ENCODE measurements at regions not wholly inside any gene's neighbourhood (a gene's known extent, or its start where the extent isn't known, plus 50 kb on each side); places are given as distances from the start of the nearest gene placed in this dataset.
"Not testable (repeated sequence)": the region's sequence is repeated elsewhere in the genome, so short reads cannot be mapped to it uniquely, and the experiment has no call there.

DNA sequence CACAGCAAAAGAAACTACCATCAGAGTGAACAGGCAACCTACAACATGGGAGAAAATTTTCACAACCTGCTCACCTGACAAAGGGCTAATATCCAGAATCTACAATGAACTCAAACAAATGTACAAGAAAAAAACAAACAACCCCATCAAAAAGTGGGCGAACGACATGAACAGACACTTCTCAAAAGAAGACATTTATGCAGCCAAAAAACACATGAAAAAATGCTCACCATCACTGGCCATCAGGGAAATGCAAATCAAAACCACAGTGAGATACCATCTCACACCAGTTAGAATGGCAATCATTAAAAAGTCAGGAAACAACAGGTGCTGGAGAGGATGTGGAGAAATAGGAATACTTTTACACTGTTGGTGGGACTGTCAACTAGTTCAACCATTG, 207.8 kb downstream of the USP6NL start:
- DNase-seq (ENCODE audit: low spot score); in situ Hi-C loops (cut with HindIII; ENCODE audit: low sequenced_read_pairs): not testable (repeated sequence)

DNA sequence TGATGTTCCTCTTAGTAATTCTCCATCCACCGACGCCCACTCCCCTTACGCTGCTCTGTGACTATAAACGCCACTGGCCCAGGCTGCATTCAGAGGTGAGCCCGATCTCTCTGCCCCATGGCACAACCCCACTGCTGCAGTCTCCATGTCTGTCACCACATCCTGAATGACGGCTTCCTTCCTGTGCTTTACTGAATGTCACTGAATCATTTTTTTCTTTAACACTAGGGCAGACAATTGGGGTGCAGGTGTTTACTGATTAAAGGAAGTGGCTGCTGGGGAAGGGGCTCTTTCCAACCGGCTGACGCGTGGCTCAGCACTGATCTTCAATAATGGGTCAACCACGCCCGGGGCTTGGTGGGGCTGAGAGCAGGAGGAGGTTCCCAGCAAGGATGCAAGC, 208.3 kb downstream of the USP6NL start:
- in situ Hi-C loops (cut with HindIII; ENCODE audit: low sequenced_read_pairs) = no loop called here
- DNase-seq (ENCODE audit: low spot score) = no peak

DNA sequence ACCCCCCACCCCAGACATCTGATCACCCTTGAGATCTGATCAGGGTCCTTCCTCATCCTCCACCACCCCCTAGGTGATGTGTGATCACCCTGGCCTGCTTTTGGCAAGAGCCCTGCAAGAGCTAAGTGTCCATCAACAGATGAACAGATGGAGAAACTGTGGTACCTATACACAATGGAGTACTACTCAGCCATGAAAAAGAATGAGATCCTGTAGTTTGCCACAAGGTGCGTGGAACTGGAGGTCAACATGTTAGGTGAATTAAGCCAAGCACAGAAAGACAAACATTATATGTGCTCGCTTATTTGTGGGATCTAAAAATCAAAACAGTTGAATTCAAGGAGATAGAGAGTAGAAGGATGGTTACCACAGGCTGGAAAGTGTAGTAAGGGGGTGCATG, 209.1 kb downstream of the USP6NL start:
- DNase-seq (ENCODE audit: low spot score) = no peak
- in situ Hi-C loops (cut with HindIII; ENCODE audit: low sequenced_read_pairs) = no loop called here

- no peak for DNase-seq (ENCODE audit: low spot score)
- in situ Hi-C loops (cut with HindIII; ENCODE audit: low sequenced_read_pairs) = no loop called here
Measured at GRCh38 chr10:11401264-11402235, 209.9 kb downstream of the USP6NL start.

- DNase-seq (ENCODE audit: low spot score) = peak; percentile 81
- in situ Hi-C loops (cut with HindIII; ENCODE audit: low sequenced_read_pairs) = no loop called here
Measured at GRCh38 chr10:11397980-11398580, 213.4 kb downstream of the USP6NL start.

- DNase-seq (ENCODE audit: low spot score) = no peak
- in situ Hi-C loops (cut with HindIII; ENCODE audit: low sequenced_read_pairs) = no loop called here
Measured at GRCh38 chr10:11397077-11397965, 214.1 kb downstream of the USP6NL start.

GRCh38 chr10:11396311-11396955, 215.0 kb downstream of the USP6NL start:
- DNase-seq (ENCODE audit: low spot score) = no peak
- in situ Hi-C loops (cut with HindIII; ENCODE audit: low sequenced_read_pairs) = no loop called here

DNA sequence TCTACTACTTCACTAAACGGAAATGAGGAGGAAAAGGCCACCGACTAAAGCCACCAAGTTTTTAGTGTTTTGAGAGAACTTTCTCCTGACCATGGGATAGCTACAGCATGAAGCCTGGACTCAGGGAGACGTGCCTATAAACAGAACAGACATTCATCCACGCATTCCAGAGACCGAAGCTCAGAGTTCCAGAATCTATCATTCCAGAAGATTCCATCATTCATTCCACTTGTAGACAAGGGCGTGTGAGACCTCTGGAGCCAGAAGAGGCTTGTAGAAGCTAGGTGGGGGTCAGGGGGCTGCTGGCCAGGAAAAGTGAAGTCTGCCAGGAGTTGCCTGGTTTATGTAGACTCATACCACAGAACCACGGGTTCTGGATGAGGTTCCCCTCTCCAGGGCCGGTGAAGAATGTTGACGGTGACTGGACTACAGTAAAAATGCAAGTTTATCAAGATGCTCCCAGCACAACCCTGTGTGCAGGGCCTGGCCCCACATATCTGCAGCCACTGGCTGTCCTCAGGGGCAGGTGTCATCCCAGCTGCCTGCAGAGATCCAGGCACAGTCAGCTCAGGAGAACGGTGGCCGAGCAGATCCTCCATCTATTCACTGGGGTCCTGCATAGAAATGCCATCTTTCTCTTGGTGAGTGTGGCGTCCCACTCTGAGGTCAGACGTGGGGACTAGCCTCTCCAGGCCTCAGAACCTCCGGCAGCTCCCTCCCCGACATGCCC, 215.7 kb downstream of the USP6NL start:
- DNase-seq (ENCODE audit: low spot score) = no peak
- in situ Hi-C loops (cut with HindIII; ENCODE audit: low sequenced_read_pairs) = no loop called here

DNA sequence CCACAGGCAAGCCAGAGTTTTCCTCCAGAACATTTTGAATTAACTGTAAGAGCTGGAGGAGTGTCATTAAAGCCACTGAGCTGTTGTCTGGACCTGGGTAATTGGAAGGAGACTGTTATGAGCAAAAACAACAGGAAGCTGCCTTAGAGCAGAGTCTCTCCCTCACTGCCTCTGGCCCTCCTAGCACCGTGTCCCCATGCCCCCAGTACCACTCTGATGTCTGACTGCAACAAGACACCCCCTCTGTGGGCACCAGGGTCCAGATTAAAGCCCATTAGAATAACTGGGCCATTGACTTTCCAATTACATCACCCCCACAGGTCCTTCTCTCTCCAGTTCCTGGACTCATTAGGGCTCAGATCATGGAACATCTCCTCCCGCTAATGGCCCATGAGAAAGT, 216.3 kb downstream of the USP6NL start:
- in situ Hi-C loops (cut with HindIII; ENCODE audit: low sequenced_read_pairs) = no loop called here
- no peak for DNase-seq (ENCODE audit: low spot score)

- no peak for DNase-seq (ENCODE audit: low spot score)
- in situ Hi-C loops (cut with HindIII; ENCODE audit: low sequenced_read_pairs) = no loop called here
Measured at GRCh38 chr10:11393858-11394257, 217.6 kb downstream of the USP6NL start.

- in situ Hi-C loops (cut with HindIII; ENCODE audit: low sequenced_read_pairs) = no loop called here
Measured at GRCh38 chr10:11392776-11393175, 218.7 kb downstream of the USP6NL start.

DNA sequence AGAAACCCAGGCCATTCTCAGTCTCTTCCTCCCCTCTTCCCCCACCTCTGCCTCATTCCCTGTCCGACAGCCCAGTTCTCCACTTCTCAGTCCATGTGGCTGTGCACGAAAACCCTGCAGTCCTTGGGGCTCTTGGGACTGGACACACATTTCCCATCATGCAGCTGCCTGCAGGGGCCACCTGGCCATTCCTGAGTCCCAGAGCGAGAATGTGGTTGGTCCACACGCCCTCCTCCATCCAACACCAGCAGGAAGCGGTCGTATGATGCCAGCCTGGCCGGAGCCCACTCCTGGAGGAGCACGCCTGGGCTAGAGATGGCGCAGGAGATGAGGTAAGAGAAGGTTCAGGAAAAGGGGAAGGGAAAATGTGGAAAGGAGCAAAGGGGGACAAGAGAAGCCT, 222.5 kb downstream of the USP6NL start:
- DNase-seq (ENCODE audit: low spot score) = no peak
- in situ Hi-C loops (cut with HindIII; ENCODE audit: low sequenced_read_pairs) = no loop called here

More at GRCh38 chr10:11392776-11393175, 218.7 kb downstream of the USP6NL start:
- no peak for DNase-seq (ENCODE audit: low spot score)

- in situ Hi-C loops (cut with HindIII; ENCODE audit: low sequenced_read_pairs) = no loop called here
- DNase-seq (ENCODE audit: low spot score) = no peak
Measured at GRCh38 chr10:11387551-11388222, 223.8 kb downstream of the USP6NL start.

- in situ Hi-C loops (cut with HindIII; ENCODE audit: low sequenced_read_pairs) = no loop called here
- DNase-seq (ENCODE audit: low spot score) = no peak
Measured at GRCh38 chr10:11387044-11387443, 224.4 kb downstream of the USP6NL start.
